ENCODE measurements at regions not wholly inside any gene's neighbourhood (a gene's known extent, or its start where the extent isn't known, plus 50 kb on each side); places are given as distances from the start of the nearest gene placed in this dataset.
"Not testable (repeated sequence)": the region's sequence is repeated elsewhere in the genome, so short reads cannot be mapped to it uniquely, and the experiment has no call there.

GRCh38 chrX:130573030-130573429 lies 171.2 kb downstream of the RBMX2 start:
- TF ChIP-seq POLR2A (IDR thresholded peaks at IDR 0.05; ENCODE audit: low read length); GATA1 (IDR thresholded peaks at IDR 0.05; ENCODE audit: low read depth, low read length): not testable (repeated sequence)

Measured in erythroblast (primary cell).